GM18499 (cell line): ENCODE measurements at regions not wholly inside any gene's neighbourhood (a gene's known extent, or its start where the extent isn't known, plus 50 kb on each side); places are given as distances from the start of the nearest gene placed in this dataset.

Experiments
- ATAC-seq: cut with Tn5 transposase; IDR thresholded peaks from one replicate; pipeline ENCODE4 v1.9.1; 2021; ENCODE audit warnings: moderate number of reproducible peaks; ENCODE audit not compliant: insufficient read depth, unreplicated experiment

DNA sequence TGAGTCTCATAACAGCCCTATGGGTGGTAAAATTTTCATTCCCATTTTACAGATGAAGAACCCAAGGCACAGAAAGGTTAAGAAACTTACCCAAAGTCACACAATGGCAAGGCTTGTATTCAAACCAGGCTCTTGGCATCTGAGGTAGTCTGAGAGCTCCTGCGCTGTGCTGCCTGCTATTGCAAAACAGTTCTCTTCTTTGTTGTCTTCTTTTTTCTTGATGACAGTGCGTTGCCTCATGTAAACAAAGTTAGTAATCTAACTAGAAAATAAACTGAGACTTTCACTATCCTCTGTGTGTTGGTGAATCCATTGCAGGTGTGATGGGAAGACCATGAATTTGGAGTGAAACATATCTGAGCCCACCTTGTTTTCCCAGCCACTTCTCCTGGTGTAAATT is 240.8 kb downstream of the PTEN start:
- ATAC-seq = no peak

DNA sequence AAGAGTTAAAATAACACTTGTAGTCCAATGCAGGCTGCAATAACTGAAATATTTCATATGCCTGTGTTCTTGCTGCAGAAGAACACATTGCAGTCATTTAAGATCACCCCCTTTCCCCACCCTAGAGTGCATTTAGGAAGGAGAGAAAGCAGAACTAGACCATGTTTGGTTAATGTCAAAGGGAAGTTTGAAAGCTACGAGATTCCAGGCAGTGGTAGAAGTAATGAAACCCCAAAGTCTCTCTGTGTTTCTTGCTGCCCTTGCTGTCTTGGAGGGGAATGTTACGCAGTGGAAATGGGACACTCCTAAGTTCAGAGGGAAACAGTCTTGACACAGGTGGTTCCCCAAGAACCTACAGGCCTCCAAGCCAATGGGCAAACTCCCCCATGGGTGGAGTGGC is 242.9 kb downstream of the PTEN start:
- no peak for ATAC-seq

DNA sequence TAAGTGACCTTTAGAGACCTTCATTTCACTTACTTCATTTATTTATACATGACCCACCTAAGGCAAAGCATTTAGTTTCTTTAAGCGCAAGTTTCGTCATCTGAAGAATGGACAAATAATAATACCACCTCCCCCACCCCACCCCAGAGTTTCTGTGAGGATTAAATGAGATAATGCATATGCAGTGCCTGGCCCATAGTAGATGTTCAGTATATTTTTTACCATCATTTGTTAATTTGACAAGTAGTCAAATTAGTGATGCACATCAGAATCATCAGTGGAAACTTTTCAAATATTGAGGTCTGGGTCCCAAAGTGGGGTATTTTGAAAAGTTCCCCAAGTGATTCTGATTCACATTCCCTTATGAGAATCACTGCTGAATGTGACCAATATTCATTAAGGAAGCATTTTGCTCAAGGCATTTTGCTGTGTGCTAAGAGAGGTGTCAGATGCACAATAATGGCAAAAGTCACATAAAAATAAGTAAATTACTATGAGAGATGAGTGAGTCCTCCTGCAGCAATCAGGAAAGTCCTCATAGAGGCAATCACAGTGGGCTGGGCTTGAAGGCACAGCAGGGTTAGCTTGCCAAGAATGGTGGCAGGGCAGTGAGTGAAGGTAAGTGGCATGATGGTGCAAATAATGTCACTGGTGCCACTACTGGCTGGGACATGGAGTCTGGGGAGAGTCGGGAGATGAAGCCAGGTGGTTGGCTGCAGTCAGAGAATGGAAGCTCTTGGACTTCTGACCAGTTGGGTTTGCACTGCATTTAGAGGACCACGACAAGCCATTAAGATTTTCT is 244.1 kb downstream of the PTEN start:
- ATAC-seq = no peak

DNA sequence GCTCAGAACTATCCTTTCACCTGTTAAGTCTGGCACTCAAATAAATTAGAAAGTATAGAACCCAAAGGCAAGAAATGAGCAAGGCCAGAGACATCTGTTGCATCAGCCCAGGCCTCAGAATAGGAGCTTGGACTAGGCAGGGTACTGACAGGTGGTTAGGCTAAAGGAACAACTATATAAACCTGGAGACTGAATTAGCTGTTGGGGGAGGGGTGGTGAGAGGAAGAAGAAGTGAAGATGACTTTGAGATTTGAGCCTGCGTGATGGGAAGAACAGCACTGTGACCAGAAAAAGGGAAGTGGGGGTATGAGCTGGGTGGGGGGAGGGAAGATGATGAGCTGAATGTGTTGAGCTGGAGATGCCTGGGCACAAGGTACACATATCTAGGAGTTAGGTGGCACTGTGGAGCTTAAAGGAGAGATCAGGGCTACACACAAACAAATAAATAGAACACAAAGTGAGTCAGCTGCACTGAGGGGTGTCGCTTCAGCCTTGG is 244.7 kb downstream of the PTEN start:
- no peak for ATAC-seq

DNA sequence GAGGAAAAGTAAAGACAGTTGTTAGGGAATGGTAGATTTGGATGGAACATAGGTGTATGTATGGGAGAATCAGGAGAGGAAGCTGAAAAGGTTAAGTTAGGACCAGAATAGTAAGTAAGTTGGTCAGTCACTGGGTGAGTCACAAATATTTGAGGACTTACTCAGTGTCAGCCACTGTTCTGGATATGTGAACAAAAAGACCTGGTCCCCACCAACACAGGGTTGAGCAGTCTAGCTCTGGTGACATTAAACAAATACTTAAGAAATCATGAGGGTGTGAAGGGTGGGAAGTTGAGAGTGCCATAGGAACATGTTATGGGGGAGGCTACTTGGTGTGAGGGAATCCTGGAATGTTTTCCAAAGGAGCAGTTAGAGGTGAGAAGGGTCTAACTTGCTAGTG is 246.9 kb downstream of the PTEN start:
- no peak for ATAC-seq

DNA sequence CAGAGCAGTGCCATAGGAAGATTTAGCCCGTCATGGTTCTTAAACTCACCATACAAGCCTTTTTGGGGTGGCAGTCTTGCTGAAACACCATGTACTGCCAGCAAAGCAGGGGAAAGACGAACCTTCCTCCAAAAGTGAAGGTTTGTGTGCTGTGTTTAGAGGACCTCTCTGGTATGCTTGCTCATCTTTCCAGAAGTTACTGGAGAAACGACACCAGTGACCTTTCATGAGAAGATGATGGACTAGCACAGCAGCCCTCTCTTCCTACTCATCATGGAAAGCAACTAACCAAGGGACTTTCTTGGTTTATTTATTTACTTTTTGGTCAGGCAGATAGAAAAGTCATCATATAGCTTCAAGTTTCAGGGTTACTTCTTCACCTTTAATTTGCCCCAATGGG is 247.4 kb downstream of the PTEN start:
- no peak for ATAC-seq

DNA sequence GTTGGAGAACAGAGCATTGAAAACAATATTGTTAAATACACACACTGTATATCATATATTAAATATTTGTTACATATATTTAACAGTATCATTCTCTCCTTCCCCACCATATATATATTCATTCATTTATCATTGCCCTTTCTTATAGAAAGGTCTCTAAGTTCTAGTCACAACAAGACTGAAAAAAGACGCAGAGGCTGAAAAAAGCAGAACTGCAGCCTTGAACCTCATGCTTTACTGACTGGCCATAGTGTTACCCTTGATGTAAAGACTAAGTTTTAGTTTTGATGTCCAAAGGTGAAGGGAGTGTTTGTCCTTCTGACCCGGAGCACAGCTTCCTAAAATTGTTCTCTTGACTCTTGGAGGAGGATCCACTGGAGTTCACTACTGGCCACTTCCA is 247.9 kb downstream of the PTEN start:
- ATAC-seq = no peak

DNA sequence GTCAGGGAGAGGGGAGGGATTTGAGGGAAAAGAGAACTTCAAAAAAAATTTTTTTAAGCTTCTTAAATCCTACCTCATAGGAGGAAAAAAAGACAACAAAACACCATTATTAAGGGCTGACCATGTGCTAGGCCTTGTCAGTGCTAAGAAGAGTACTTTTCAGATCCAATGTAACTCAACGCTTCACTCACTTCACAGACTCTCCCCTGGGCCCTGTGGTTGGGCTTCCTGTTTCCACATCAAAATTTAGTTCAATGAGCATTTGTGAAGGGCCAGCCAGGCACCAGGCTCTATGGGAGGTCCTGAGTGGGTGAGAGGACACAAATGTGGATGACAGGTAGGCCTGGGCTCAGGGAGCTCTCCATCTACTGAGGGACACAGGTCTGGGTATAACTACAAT is 249.8 kb downstream of the PTEN start:
- ATAC-seq = no peak

DNA sequence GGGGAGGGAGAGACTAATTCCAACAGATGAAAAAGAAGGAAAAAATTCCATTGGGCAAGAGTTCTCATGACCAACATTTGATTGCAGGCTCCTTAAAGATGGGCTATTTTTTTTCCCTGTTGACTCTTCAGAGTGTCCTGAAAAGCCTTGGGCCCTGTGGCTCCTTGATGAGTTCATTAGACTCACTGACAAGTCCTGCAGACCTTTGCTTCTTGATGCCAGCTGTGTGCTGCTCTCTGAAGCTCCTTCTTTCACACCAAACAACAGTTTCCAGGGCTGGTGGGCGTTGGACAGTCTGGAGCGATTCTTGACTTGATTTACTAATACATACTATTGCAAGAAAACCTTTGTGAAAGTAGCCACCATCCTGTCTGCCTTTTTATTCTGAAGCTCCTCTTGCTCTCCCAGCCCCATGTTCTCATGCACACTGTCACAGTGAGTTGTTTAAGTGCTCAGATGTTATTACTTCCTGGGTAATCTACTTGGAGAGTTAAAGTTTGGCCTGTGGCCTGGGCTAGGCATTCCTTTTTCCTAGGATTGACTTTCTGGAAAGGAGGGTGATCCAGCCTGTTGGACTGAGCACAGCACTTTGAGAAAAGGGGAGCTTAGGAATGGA is 250.3 kb downstream of the PTEN start:
- no peak for ATAC-seq

DNA sequence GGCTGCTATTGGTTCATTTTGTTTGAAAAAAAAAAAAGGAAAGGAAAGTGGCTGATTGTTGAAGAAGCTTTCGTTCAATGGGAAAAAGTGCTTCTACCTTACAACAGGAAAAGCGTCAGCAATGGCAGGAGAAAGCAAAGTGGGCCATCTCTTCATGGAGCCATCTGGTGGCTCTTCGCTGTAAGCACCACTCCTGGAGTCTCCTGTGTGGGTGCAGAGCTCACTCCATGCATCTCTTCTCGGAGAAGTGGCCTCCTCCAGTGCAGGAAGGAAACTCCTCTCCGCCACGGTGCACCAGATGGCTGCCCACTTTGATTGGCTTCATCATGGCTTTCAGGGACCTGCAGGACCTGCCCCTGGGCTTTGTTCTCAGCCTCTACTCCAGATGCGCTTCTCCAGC is 250.9 kb downstream of the PTEN start:
- no peak for ATAC-seq

DNA sequence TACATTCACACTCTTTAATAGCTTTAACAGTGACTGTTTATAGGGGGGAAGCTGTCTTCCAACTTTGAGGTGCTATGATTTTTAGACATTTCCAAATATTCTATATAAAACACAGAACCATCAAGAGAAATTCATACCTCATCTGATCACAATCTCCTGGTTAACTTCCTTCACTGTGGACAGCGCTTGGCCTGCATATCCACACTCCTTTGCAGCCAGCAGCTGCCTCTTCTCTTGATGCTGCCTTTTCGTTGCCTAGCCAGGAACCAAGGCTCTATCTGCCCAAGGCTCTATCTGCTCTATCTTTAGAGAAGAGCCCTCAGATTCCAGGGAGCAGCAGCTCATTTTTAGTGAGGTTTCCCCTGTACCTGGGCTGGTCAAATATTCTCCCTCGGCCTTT is 252.0 kb downstream of the PTEN start:
- ATAC-seq = no peak

DNA sequence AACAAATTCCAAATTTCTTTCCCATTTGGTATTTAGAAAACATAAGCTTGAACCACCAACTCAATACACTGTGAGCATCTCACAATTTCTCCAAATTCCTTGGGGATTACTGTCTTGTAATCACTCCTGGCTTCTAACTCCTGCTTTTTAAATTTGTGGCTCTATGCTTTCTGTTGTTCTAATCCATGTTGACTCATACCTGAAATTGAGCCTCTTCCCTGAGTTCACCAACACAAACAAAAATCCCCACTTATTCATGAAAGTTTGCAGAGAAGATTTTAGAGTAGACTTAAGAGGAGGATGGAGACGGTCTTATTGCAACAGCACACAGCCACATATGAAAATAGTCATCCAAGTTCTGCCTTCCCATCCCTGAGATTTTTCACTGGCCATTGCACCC is 252.5 kb downstream of the PTEN start:
- ATAC-seq = no peak

DNA sequence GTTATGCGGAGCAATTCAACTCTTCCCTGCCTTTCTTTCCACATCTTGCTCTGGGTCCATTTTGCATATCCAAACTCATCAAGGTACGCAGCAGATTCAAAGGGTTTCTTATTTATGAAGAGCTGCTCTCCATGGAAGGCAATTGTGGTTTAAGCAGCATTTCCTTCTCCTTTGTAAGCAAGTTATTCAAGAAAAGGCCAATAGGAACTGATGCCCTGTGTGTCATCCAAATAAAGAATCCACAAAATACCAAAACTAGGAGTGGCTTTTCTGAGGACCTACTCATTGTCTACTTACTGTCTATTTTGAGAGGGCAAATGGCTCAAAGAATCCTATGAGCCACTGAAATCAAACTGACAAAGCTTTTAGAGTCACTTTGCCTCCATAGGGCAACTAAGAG is 253.1 kb downstream of the PTEN start:
- ATAC-seq = no peak

DNA sequence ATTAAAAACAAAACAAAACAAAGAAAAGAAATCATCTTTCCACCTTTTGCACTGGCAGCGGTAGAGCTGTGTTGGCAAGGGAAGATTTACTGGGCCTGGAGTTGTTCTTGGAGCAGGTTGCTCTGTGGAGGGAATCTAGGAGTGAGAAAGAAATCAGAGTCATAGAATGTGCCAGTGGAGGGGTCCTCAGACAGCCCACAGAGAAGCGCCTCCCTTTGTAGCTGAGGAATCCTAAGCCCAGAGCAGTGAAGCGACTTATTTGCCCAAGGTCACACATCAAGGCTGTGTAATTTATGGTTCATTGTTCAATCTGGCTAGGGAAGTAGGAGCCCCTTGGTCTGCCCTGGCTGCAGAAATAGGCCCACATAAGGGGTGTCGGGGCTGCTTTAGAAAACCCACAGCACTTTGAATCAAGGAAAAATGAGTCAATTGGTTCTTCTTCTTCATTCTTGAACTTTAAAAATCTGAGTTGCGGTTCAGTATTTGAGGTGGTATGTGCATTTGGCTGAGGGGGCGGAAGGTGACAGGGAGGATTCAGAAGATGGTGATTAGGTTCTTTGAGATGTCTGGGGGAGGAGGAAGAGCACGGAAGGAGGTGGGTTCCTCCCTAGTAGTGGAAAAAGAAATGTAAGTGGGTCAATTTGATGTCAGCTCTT is 253.7 kb downstream of the PTEN start:
- no peak for ATAC-seq

DNA sequence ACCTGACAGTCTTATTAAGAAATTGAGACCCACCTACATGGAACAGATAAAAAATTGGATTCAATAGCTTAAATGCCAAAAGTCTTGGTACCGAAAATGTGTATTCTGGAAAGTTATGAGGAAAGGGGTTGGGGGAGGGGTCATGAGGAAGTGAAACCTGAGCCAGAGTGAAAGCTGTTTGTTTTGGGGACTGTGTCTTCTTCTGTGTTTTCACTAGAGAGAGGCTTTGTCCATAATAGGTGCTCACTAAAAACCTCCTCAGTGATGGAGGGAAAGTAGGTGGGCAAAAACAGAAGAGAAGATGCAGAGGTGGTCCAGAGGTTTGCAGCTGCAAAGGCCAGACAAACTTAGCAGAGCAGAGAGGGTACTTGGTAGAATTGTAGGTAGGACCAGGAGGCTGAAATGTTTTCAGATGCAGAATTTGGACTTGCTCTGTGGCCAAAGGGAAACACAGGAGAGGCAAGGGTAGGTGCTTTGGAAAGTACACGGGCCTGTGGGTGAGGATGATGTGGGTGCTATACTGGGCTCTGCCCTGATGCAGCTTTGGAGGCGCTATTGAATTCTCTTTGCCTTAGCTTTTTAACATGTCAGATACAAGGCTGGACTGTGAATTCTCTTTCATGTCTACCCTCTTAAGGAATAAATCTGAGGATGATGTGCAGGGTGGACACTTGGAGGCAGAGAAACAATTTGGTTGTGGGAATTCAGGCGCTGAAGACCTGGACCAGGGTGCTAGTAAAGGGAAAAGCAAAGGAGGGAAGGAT is 254.6 kb downstream of the PTEN start:
- no peak for ATAC-seq

DNA sequence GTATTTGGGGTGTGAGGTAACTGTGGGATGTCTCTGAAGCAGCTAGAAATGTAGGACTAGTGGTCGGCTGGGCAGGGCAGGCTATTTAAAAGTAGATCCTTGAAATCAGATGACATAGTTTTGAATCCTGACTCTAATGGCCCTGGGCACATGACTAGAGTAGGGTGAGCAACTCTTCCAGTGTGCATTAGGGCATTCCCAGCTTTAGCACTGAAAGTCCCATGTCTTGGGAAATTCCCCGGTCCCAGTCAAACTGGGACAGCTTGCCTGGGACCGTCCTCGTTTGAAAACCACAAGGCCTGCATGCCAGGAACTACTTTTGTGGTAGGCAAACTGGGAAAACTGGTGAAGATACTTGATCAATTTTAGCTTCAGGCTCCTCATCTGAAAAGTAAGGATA is 255.3 kb downstream of the PTEN start:
- no peak for ATAC-seq

DNA sequence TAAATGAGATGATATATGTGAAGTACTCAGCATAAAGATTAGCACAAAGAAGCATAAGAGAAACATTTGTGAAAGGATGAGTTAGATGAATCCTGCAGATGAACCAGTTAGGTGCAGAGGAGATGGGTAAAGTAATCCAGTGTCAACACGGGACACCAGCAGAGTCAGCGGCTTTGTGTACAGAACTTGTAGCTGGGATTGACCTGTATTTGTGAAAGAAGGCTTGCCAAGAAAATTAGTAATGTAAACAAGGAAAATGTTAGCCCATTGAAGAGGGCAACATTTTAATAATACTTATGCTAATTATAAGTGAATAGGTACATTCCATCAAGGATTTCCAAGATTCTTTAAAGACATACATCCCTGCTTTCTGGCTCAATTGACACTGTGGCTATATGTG is 255.7 kb downstream of the PTEN start:
- no peak for ATAC-seq

DNA sequence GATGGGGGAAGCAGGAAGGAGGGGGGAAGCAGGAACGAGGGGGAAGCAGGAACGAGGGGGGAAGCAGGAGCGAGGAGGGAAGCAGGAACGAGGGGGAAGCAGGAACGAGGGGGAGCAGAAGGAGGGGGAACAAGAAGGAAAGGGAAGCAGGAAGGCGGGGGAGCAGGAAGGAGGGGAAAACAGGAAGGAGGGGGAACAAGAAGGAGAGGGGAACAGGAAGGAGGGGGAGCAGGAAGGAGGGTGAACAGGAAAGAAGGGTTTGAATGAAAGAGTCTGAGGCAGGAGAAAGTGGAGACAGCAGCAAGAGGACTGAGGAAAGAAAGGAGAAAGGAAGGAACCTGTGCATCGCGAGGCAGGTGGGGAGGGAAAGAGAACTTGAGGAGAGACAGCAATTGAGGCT is 256.6 kb downstream of the PTEN start:
- ATAC-seq = no peak

DNA sequence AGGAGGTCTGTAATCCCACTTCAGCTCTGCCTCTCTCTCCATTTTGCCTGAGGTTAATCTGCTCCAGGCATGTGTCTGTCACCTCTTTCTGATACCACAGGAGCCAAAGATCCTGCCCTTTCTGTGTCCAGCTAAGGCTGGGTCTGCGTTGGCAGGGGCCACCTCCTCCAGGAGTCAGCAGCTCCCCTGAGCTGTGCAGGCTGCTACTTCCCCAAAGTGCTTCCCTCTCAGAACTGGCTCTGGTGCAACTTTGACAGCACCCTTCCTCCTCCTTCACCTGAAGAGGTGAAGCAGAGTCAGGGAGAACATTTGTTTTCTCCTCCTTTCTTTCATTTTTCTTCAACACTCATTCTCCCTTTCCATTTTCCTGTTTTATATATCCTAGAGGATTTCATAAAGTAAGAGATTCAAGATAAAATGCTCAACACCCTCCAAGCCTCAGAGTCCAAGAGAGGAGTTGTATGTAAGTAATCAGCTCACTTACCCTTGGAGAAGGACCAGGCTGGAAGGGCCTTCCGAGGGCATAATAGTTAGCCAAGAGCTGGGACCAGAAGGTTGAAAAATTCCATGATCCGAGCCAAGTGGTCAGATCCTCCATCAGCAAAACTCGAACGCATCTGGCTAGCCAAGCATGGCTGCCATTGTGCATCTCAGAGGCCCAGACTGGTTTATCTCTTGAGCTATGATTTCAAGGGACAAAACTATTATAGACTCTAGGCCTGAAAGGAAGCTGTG is 257.3 kb downstream of the PTEN start:
- no peak for ATAC-seq

DNA sequence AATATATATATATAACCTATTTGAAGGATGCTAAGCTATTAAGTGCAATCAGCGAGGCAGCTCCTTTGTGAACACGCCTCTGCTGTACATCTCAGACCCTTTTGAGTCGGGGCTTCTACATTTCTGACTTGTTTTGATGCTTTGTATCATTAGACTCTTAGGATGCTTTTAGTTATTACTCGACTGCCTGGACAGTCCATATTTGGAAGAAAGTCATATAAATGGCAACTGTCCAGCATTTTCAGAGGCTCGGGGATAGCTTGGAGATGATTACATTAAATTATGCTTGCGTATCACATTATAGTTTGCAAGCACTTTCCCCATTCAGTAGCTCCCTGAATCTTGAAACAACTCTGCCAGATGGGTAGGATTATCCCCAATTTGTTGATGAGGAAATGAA is 257.9 kb downstream of the PTEN start:
- no peak for ATAC-seq
